AG10803 (cell line): ENCODE measurements at regions not wholly inside any gene's neighbourhood (a gene's known extent, or its start where the extent isn't known, plus 50 kb on each side); places are given as distances from the start of the nearest gene placed in this dataset.
"Not testable (repeated sequence)": the region's sequence is repeated elsewhere in the genome, so short reads cannot be mapped to it uniquely, and the experiment has no call there.

Experiments used
- DNase-seq: peaks from one replicate; pipeline ENCODE4 v3.0.0; 2010; ENCODE audit warnings: low read depth
- H3K4me3 ChIP-seq: 2 replicates; pipeline ENCODE4 v1.5.1; 2011; ENCODE audit warnings: mild to moderate bottlenecking, low read length, control low read depth
- CTCF ChIP-seq: conservative IDR thresholded peaks from 2 replicates; pipeline ENCODE4 v1.5.1; 2011; ENCODE audit warnings: mild to moderate bottlenecking, low read length, control low read depth, inconsistent platforms

GRCh38 chr3:29171043-29171990 lies 109.6 kb upstream of the RBMS3 start:
- DNase-seq: no peak
- no peak overlapping the region for H3K4me3 ChIP-seq
- TF ChIP-seq CTCF: no peak

GRCh38 chr3:29176501-29176900 lies 104.4 kb upstream of the RBMS3 start:
- no peak for DNase-seq
- H3K4me3 ChIP-seq: no peak overlapping the region
- TF ChIP-seq CTCF: no peak

- no peak for DNase-seq
- no peak for TF ChIP-seq CTCF
- H3K4me3 ChIP-seq: no peak overlapping the region
These were observed 101.8 kb upstream of the RBMS3 start for GRCh38 chr3:29178809-29179793.

- no peak overlapping the region for H3K4me3 ChIP-seq
- no peak for DNase-seq
- TF ChIP-seq CTCF: no peak
These were observed 99.6 kb upstream of the RBMS3 start for GRCh38 chr3:29181149-29181780.

GRCh38 chr3:29181872-29182271 lies 99.0 kb upstream of the RBMS3 start:
- TF ChIP-seq CTCF: no peak
- DNase-seq: no peak
- H3K4me3 ChIP-seq: no peak overlapping the region

- DNase-seq, H3K4me3 ChIP-seq: not testable (repeated sequence)
These were observed 98.0 kb upstream of the RBMS3 start for GRCh38 chr3:29182828-29183227.
